Skeletal muscle cell (primary cell): ENCODE measurements at regions not wholly inside any gene's neighbourhood (a gene's known extent, or its start where the extent isn't known, plus 50 kb on each side); places are given as distances from the start of the nearest gene placed in this dataset.

Source experiments
- DNase-seq: peaks from one replicate; pipeline ENCODE4 v3.0.0-alpha.2; 2010; ENCODE audit warnings: low read depth
- H3K4me3 ChIP-seq: 2 replicates; pipeline ENCODE4 v1.5.1; 2011; ENCODE audit warnings: low read depth, mild to moderate bottlenecking, control low read depth, low read length, moderate library complexity

- H3K4me3 ChIP-seq = no peak overlapping the region
- DNase-seq = no peak
Measured at GRCh38 chr4:100130964-100131363, 59.3 kb downstream of the DDIT4L start.

GRCh38 chr4:100130491-100130890 is 59.8 kb downstream of the DDIT4L start:
- DNase-seq = no peak
- no peak overlapping the region for H3K4me3 ChIP-seq

GRCh38 chr4:100129774-100130173 is 60.5 kb downstream of the DDIT4L start:
- no peak for DNase-seq
- no peak overlapping the region for H3K4me3 ChIP-seq

GRCh38 chr4:100128338-100128737 is 61.9 kb downstream of the DDIT4L start:
- no peak overlapping the region for H3K4me3 ChIP-seq

GRCh38 chr4:100124715-100125114 is 65.6 kb downstream of the DDIT4L start:
- no peak for DNase-seq

More at GRCh38 chr4:100128338-100128737, 61.9 kb downstream of the DDIT4L start:
- no peak for DNase-seq

GRCh38 chr4:100118181-100118580 is 72.1 kb downstream of the DDIT4L start:
- DNase-seq = peak; percentile 25
- H3K4me3 ChIP-seq = no peak overlapping the region

More at GRCh38 chr4:100124715-100125114, 65.6 kb downstream of the DDIT4L start:
- H3K4me3 ChIP-seq = no peak overlapping the region

- DNase-seq = peak; percentile 4
- H3K4me3 ChIP-seq = no peak overlapping the region
Measured at GRCh38 chr4:100117750-100118149, 72.5 kb downstream of the DDIT4L start.

GRCh38 chr4:100114909-100115308 is 75.4 kb downstream of the DDIT4L start:
- DNase-seq = no peak
- no peak overlapping the region for H3K4me3 ChIP-seq

- no peak overlapping the region for H3K4me3 ChIP-seq
- no peak for DNase-seq
Measured at GRCh38 chr4:100113732-100114131, 76.5 kb downstream of the DDIT4L start.

- DNase-seq = no peak
- no peak overlapping the region for H3K4me3 ChIP-seq
Measured at GRCh38 chr4:100113096-100113495, 77.2 kb downstream of the DDIT4L start.

- H3K4me3 ChIP-seq = no peak overlapping the region
- no peak for DNase-seq
Measured at GRCh38 chr4:100109921-100110320, 80.3 kb downstream of the DDIT4L start.

- DNase-seq = no peak
- H3K4me3 ChIP-seq = no peak overlapping the region
Measured at GRCh38 chr4:100108869-100109268, 81.4 kb downstream of the DDIT4L start.

- no peak for DNase-seq
- no peak overlapping the region for H3K4me3 ChIP-seq
Measured at GRCh38 chr4:100106982-100107381, 83.3 kb downstream of the DDIT4L start.

GRCh38 chr4:100103671-100104070 is 86.6 kb downstream of the DDIT4L start:
- no peak overlapping the region for H3K4me3 ChIP-seq
- no peak for DNase-seq

- no peak for DNase-seq
- no peak overlapping the region for H3K4me3 ChIP-seq
Measured at GRCh38 chr4:100100985-100101384, 89.3 kb downstream of the DDIT4L start.

- no peak for DNase-seq
- H3K4me3 ChIP-seq = no peak overlapping the region
Measured at GRCh38 chr4:100099746-100100145, 90.5 kb downstream of the DDIT4L start.

- no peak for DNase-seq
- no peak overlapping the region for H3K4me3 ChIP-seq
Measured at GRCh38 chr4:100098681-100099080, 91.6 kb downstream of the DDIT4L start.

- no peak for DNase-seq
- no peak overlapping the region for H3K4me3 ChIP-seq
Measured at GRCh38 chr4:100098011-100098545, 92.2 kb downstream of the DDIT4L start.

GRCh38 chr4:100095729-100096595 is 94.3 kb downstream of the DDIT4L start:
- peak; percentile 84 for DNase-seq
- no peak overlapping the region for H3K4me3 ChIP-seq

- no peak overlapping the region for H3K4me3 ChIP-seq
- peak; percentile 92 for DNase-seq
Measured at GRCh38 chr4:100093091-100093866, 97.0 kb downstream of the DDIT4L start.
